A673 (cell line): ENCODE measurements at regions not wholly inside any gene's neighbourhood (a gene's known extent, or its start where the extent isn't known, plus 50 kb on each side); places are given as distances from the start of the nearest gene placed in this dataset.
A peak's percentile ranks its signal among the peaks of the same experiment; 100 is the strongest.

Source experiments
- BruUV-seq: library from RNA; stranded (reverse); fragments of 400-500 nt; replicated peaks from 2 replicates; lab custom pipeline; 2021; lab: Mats Ljungman, UMichigan
- CTCF ChIA-PET: fragments of 300-600 bp; sonication (Branson Sonifier 250); formaldehyde crosslinking; loops from one replicate; lab custom pipeline; 2022; ENCODE audit warnings: antibody characterized with exemption; lab: Charles Lee
- POLR2A ChIA-PET: fragments of 300-600 bp; sonication (Branson Sonifier 250); formaldehyde crosslinking; loops from one replicate; lab custom pipeline; 2022; ENCODE audit warnings: antibody characterized with exemption; ENCODE audit not compliant: low non-redundant PET; lab: Charles Lee
- DNase-seq: peaks from one replicate; pipeline ENCODE4 v3.0.0-alpha.2; 2015; ENCODE audit warnings: low spot score
- H3K27ac ChIP-seq: fragments of 200-600 bp; sonication (generic); 2 replicates; pipeline ENCODE4 v1.5.1; 2016; ENCODE audit warnings: mixed run types, low read depth, mild to moderate bottlenecking, mixed read lengths, antibody characterized with exemption, low read length; ENCODE audit not compliant: poor library complexity, severe bottlenecking
- H3K27me3 ChIP-seq: fragments of 200-600 bp; sonication (generic); replicated peaks from 2 replicates; pipeline ENCODE4 v1.6.1; 2017; ENCODE audit warnings: mixed run types, low read depth, mild to moderate bottlenecking, mixed read lengths, antibody characterized with exemption, low read length; ENCODE audit not compliant: insufficient read depth, poor library complexity
- H3K36me3 ChIP-seq: fragments of 200-600 bp; sonication (generic); 2 replicates; pipeline ENCODE4 v1.6.1; 2016; ENCODE audit warnings: mixed run types, mild to moderate bottlenecking, mixed read lengths, antibody characterized with exemption, low read length; ENCODE audit not compliant: insufficient read depth, poor library complexity, severe bottlenecking
- H3K4me1 ChIP-seq: fragments of 200-600 bp; sonication (generic); 2 replicates; pipeline ENCODE4 v1.6.1; 2017; ENCODE audit warnings: mixed run types, mild to moderate bottlenecking, mixed read lengths, antibody characterized with exemption, low read length; ENCODE audit not compliant: insufficient read depth, poor library complexity, severe bottlenecking
- H3K4me3 ChIP-seq: fragments of 200-600 bp; sonication (generic); 2 replicates; pipeline ENCODE4 v1.5.1; 2016; ENCODE audit warnings: low read depth, mixed run types, mild to moderate bottlenecking, mixed read lengths, low read length; ENCODE audit not compliant: poor library complexity, severe bottlenecking
- H3K9me3 ChIP-seq: fragments of 200-600 bp; sonication (generic); 2 replicates; pipeline ENCODE4 v1.6.1; 2016; ENCODE audit warnings: mixed run types, low read depth, mild to moderate bottlenecking, mixed read lengths, antibody characterized with exemption, low read length; ENCODE audit not compliant: poor library complexity, severe bottlenecking
- CTCF ChIP-seq: fragments of 300-800, 200-600 bp; sonication (generic); conservative IDR thresholded peaks from 2 replicates; pipeline ENCODE4 v1.5.1; 2017; ENCODE audit warnings: low read depth, mild to moderate bottlenecking, antibody characterized with exemption, low read length, moderate library complexity, mixed read lengths
- EZH2 ChIP-seq: fragments of 200-600 bp; sonication (generic); IDR thresholded peaks from 2 replicates; pipeline ENCODE4 v1.6.1; 2017; ENCODE audit warnings: borderline replicate concordance, low read depth, mild to moderate bottlenecking, mixed read lengths, antibody characterized with exemption, low read length; ENCODE audit not compliant: poor library complexity, severe bottlenecking
- intact Hi-C: fragments of 100-400 bp; cut with micrococcal nuclease; formaldehyde crosslinking; loops from one replicate; pipeline ENCODE4 v1.10.0; 2022; ENCODE audit not compliant: unreplicated experiment

- TF ChIP-seq CTCF (no peak), EZH2 (no peak)
- Histone ChIP-seq H3K36me3 (no peaks in the 10 kb centered on the region), H3K4me3 (no peak overlapping the region), H3K9me3 (no peaks in the 10 kb centered on the region), H3K27me3 (no peaks in the 10 kb centered on the region), H3K27ac (peak overlapping the region; percentile 27), H3K4me1 (peaks cover 9% of the 10 kb centered on the region)
- ChIA-PET CTCF (no interaction called here), POLR2A (no interaction called here)
- DNase-seq: peak; percentile 67
- intact Hi-C loops: no loop called here
- no TSS peak for BruUV-seq
Measured at GRCh38 chr7:29622335-29623265, 59.0 kb downstream of the PRR15 start.

- ChIA-PET POLR2A (no interaction called here), CTCF (no interaction called here)
- intact Hi-C loops: no loop called here
- H3K36me3 ChIP-seq: no peaks in the 10 kb centered on the region
- H3K4me3 ChIP-seq: no peak overlapping the region
- no peaks in the 10 kb centered on the region for H3K9me3 ChIP-seq
- TF ChIP-seq EZH2 (no peak), CTCF (no peak)
- BruUV-seq: no TSS peak
- peaks cover 9% of the 10 kb centered on the region for H3K4me1 ChIP-seq
- H3K27me3 ChIP-seq: no peaks in the 10 kb centered on the region
- DNase-seq: peak; percentile 9
- no peak overlapping the region for H3K27ac ChIP-seq
Measured at GRCh38 chr7:29623973-29624372, 60.3 kb downstream of the PRR15 start.

- intact Hi-C loops: loop anchor here (2.0 kb wide), 1 partner anchor 36 kb away; no protein-coding TSS in a partner anchor
- BruUV-seq: no TSS peak
- Histone ChIP-seq H3K36me3 (no peaks in the 10 kb centered on the region), H3K4me3 (no peak overlapping the region), H3K9me3 (no peaks in the 10 kb centered on the region), H3K4me1 (peaks cover 5% of the 10 kb centered on the region), H3K27ac (no peak overlapping the region), H3K27me3 (no peaks in the 10 kb centered on the region)
- ChIA-PET POLR2A (no interaction called here), CTCF (no interaction called here)
- TF ChIP-seq EZH2: no peak
- no peak for TF ChIP-seq CTCF
- DNase-seq: no peak
Measured at GRCh38 chr7:29626730-29627129, 63.1 kb downstream of the PRR15 start.
